A673 (cell line): ENCODE measurements at regions not wholly inside any gene's neighbourhood (a gene's known extent, or its start where the extent isn't known, plus 50 kb on each side); places are given as distances from the start of the nearest gene placed in this dataset.

ENCODE experiments used
- BruUV-seq: library from RNA; stranded (reverse); fragments of 400-500 nt; replicated peaks from 2 replicates; lab custom pipeline; 2021; lab: Mats Ljungman, UMichigan
- CTCF ChIA-PET: fragments of 300-600 bp; sonication (Branson Sonifier 250); formaldehyde crosslinking; loops from one replicate; lab custom pipeline; 2022; ENCODE audit warnings: antibody characterized with exemption; lab: Charles Lee
- POLR2A ChIA-PET: fragments of 300-600 bp; sonication (Branson Sonifier 250); formaldehyde crosslinking; loops from one replicate; lab custom pipeline; 2022; ENCODE audit warnings: antibody characterized with exemption; ENCODE audit not compliant: low non-redundant PET; lab: Charles Lee
- DNase-seq: peaks from one replicate; pipeline ENCODE4 v3.0.0-alpha.2; 2015; ENCODE audit warnings: low spot score
- H3K27ac ChIP-seq: fragments of 200-600 bp; sonication (generic); 2 replicates; pipeline ENCODE4 v1.5.1; 2016; ENCODE audit warnings: mixed run types, low read depth, mild to moderate bottlenecking, mixed read lengths, antibody characterized with exemption, low read length; ENCODE audit not compliant: poor library complexity, severe bottlenecking
- H3K27me3 ChIP-seq: fragments of 200-600 bp; sonication (generic); replicated peaks from 2 replicates; pipeline ENCODE4 v1.6.1; 2017; ENCODE audit warnings: mixed run types, low read depth, mild to moderate bottlenecking, mixed read lengths, antibody characterized with exemption, low read length; ENCODE audit not compliant: insufficient read depth, poor library complexity
- H3K36me3 ChIP-seq: fragments of 200-600 bp; sonication (generic); 2 replicates; pipeline ENCODE4 v1.6.1; 2016; ENCODE audit warnings: mixed run types, mild to moderate bottlenecking, mixed read lengths, antibody characterized with exemption, low read length; ENCODE audit not compliant: insufficient read depth, poor library complexity, severe bottlenecking
- H3K4me1 ChIP-seq: fragments of 200-600 bp; sonication (generic); 2 replicates; pipeline ENCODE4 v1.6.1; 2017; ENCODE audit warnings: mixed run types, mild to moderate bottlenecking, mixed read lengths, antibody characterized with exemption, low read length; ENCODE audit not compliant: insufficient read depth, poor library complexity, severe bottlenecking
- H3K4me3 ChIP-seq: fragments of 200-600 bp; sonication (generic); 2 replicates; pipeline ENCODE4 v1.5.1; 2016; ENCODE audit warnings: low read depth, mixed run types, mild to moderate bottlenecking, mixed read lengths, low read length; ENCODE audit not compliant: poor library complexity, severe bottlenecking
- H3K9me3 ChIP-seq: fragments of 200-600 bp; sonication (generic); 2 replicates; pipeline ENCODE4 v1.6.1; 2016; ENCODE audit warnings: mixed run types, low read depth, mild to moderate bottlenecking, mixed read lengths, antibody characterized with exemption, low read length; ENCODE audit not compliant: poor library complexity, severe bottlenecking
- EZH2 ChIP-seq: fragments of 200-600 bp; sonication (generic); IDR thresholded peaks from 2 replicates; pipeline ENCODE4 v1.6.1; 2017; ENCODE audit warnings: borderline replicate concordance, low read depth, mild to moderate bottlenecking, mixed read lengths, antibody characterized with exemption, low read length; ENCODE audit not compliant: poor library complexity, severe bottlenecking
- intact Hi-C: fragments of 100-400 bp; cut with micrococcal nuclease; formaldehyde crosslinking; loops from one replicate; pipeline ENCODE4 v1.10.0; 2022; ENCODE audit not compliant: unreplicated experiment
- TF ChIP-seq, protein P1 (sequence below): fragments of 300-800, 200-600 bp; sonication (generic); conservative IDR thresholded peaks from 2 replicates; pipeline ENCODE4 v1.5.1; 2017; ENCODE audit warnings: low read depth, mild to moderate bottlenecking, antibody characterized with exemption, low read length, moderate library complexity, mixed read lengths

DNA sequence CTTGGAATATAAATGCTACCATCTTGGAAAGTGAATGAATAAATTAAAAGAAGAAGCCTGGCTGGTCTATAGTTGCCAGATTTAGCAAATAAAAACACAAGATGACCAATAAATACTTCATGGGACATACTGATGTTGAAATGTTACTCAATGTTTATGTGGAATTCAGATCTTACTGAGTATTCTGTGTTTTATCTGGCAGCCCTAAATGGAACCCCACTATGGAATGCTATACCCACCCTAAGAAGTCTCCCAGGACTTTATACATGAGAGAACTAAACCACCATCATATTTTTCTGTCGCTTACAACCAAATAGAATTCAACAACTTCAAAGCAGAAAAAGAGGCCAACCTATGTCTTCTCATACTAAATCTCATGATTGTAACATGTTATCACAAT lies 177.6 kb upstream of the HMCN1 start:
- H3K9me3 ChIP-seq, result no peaks in the 10 kb centered on the region
- no peak overlapping the region for H3K27ac ChIP-seq
- no peak overlapping the region for H3K4me3 ChIP-seq
- no peaks in the 10 kb centered on the region for H3K27me3 ChIP-seq
- CTCF ChIA-PET, result no interaction called here
- intact Hi-C loops, result no loop called here
- POLR2A ChIA-PET, result no interaction called here
- TF ChIP-seq EZH2, result no peak
- TF ChIP-seq, protein P1, sequence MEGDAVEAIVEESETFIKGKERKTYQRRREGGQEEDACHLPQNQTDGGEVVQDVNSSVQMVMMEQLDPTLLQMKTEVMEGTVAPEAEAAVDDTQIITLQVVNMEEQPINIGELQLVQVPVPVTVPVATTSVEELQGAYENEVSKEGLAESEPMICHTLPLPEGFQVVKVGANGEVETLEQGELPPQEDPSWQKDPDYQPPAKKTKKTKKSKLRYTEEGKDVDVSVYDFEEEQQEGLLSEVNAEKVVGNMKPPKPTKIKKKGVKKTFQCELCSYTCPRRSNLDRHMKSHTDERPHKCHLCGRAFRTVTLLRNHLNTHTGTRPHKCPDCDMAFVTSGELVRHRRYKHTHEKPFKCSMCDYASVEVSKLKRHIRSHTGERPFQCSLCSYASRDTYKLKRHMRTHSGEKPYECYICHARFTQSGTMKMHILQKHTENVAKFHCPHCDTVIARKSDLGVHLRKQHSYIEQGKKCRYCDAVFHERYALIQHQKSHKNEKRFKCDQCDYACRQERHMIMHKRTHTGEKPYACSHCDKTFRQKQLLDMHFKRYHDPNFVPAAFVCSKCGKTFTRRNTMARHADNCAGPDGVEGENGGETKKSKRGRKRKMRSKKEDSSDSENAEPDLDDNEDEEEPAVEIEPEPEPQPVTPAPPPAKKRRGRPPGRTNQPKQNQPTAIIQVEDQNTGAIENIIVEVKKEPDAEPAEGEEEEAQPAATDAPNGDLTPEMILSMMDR, result no peak
- H3K36me3 ChIP-seq, result no peaks in the 10 kb centered on the region
- DNase-seq, result no peak
- peaks cover 18% of the 10 kb centered on the region for H3K4me1 ChIP-seq
- no TSS peak for BruUV-seq

DNA sequence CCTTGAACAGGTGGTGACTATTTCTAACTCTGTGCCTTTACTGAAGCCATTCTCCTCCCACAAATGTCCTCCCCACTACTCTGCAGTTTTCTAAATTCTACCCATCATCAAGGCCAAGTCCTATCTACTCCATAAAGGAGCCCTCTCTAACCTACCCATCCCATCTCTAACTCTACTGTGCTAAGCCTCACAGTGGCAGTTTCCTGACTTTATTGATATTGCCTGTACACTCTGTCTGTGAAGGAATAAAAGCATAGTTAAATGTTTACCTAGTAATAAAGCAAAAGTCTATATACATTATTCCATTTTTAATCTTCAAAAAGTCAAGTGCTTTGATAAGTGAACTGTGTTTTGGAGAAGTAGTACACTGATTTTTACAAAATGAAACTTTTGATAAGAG lies 178.4 kb upstream of the HMCN1 start:
- ChIA-PET CTCF (no interaction called here), POLR2A (no interaction called here)
- Histone ChIP-seq H3K4me1 (peaks cover 18% of the 10 kb centered on the region), H3K36me3 (no peaks in the 10 kb centered on the region), H3K27me3 (no peaks in the 10 kb centered on the region), H3K27ac (no peak overlapping the region), H3K4me3 (no peak overlapping the region), H3K9me3 (no peaks in the 10 kb centered on the region)
- TF ChIP-seq EZH2, result no peak
- TF ChIP-seq, protein P1, result no peak
- intact Hi-C loops, result no loop called here
- no peak for DNase-seq
- no TSS peak for BruUV-seq

DNA sequence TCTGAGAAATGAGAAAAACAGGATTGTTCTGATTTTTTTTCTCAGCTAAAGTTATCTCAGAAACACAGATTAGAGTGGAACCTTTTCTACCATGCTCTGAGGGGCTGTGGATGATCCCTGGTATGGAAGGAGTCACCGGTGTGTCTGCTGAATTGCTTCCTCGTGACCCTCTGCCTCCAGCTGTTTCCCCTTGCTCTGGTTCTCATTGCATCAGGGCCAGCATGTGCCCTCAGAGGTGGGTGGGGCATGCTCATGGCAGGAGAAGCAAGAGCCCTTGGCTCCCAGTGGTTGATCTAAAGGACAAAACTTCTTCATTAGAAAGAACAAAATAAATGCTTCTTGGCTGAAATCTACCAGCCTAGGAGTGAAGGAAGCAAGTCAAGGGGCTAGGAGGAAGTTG lies 183.2 kb upstream of the HMCN1 start:
- DNase-seq, result no peak
- intact Hi-C loops, result no loop called here
- Histone ChIP-seq H3K36me3 (no peaks in the 10 kb centered on the region), H3K27ac (no peak overlapping the region), H3K9me3 (no peaks in the 10 kb centered on the region), H3K4me1 (peaks cover 12% of the 10 kb centered on the region), H3K4me3 (no peak overlapping the region), H3K27me3 (no peaks in the 10 kb centered on the region)
- TF ChIP-seq, protein P1, result no peak
- TF ChIP-seq EZH2, result no peak
- POLR2A ChIA-PET, result no interaction called here
- BruUV-seq, result no TSS peak
- CTCF ChIA-PET, result no interaction called here
